ENCODE measurements at regions not wholly inside any gene's neighbourhood (a gene's known extent, or its start where the extent isn't known, plus 50 kb on each side); places are given as distances from the start of the nearest gene placed in this dataset.

GRCh38 chr9:106149956-106150355 is 455.6 kb downstream of the TMEM38B start:
- TF ChIP-seq CTCF (optimal IDR thresholded peaks at IDR 0.05 in 1 of 3, IDR thresholded peaks at IDR 0.05 in 1 of 3, conservative IDR thresholded peaks at IDR 0.05 in 1 of 3; ENCODE audit: extremely low read depth in 1 of 3, insufficient read depth in 2 of 3, low read length in 3 of 3) (no peak), EZH2 (IDR thresholded peaks at IDR 0.05; ENCODE audit: low read length) (no peak)
